Suppressor macrophage treated with lipopolysaccharide for 4 hours (primary cell): ENCODE measurements at regions not wholly inside any gene's neighbourhood (a gene's known extent, or its start where the extent isn't known, plus 50 kb on each side); places are given as distances from the start of the nearest gene placed in this dataset.

Source experiments
- DNase-seq: peaks from one replicate; pipeline ENCODE4 v3.0.0-alpha.2; 2020

- DNase-seq, result no peak
Observed at GRCh38 chr12:94777936-94778335, 127.6 kb upstream of the TMCC3 start.

- DNase-seq, result no peak
Observed at GRCh38 chr12:94775710-94776109, 125.4 kb upstream of the TMCC3 start.

GRCh38 chr12:94771741-94772140, 121.4 kb upstream of the TMCC3 start:
- no peak for DNase-seq

GRCh38 chr12:94771199-94771598, 120.8 kb upstream of the TMCC3 start:
- no peak for DNase-seq

DNA sequence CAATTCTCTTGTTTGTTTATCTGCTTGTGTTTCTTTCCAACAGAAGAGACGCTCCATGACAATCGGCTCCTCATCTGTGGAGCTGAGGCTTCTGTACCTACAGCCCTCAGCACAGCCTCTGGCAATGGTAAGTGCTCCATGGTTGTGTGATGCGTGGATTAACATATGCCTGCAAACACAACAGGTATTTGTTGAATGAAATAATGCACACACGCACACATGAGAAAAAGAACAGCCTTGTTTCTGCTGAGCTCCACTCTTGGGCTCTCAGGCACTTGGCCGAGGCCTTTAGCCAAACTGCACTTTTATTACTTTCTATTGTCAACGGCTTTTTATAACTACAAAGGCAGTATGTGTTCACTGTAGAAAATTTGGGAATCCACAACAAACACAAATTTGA, 120.4 kb upstream of the TMCC3 start:
- DNase-seq, result no peak

- no peak for DNase-seq
Observed at GRCh38 chr12:94769776-94770759, 119.7 kb upstream of the TMCC3 start.

- no peak for DNase-seq
Observed at GRCh38 chr12:94769047-94769420, 118.7 kb upstream of the TMCC3 start.

DNA sequence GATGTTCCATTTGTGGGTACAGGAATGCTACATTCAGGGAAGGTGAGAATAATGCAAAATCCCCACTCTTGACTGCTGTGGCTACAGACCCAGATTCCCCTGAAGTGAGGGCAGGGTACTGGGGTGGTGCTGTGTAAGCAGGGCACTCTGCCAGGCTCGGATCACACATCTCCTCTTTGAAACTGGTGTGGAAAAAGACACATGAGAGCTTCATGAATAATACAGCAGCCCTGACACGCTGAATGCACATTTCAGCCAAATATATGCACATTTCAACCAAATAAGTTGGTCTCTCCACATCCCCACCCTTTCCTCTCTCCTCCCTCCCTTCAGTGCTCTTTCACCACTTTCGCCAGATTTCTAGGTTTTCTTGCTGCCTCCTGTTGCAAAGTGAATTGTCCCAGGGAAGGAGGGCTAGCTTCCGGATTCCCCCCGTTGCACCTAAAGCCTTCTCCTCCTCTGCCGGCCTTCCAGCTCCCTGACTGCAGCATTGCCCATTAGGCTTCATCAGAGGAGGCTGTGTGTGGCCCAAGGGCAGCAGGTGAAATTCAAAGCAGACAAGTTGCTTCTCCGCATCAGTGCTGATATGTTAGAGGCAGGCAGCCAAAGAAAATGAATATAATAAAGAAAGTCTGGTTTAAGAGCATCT, 118.2 kb upstream of the TMCC3 start:
- no peak for DNase-seq

- no peak for DNase-seq
Observed at GRCh38 chr12:94767956-94768355, 117.6 kb upstream of the TMCC3 start.

GRCh38 chr12:94766397-94766796, 116.0 kb upstream of the TMCC3 start:
- DNase-seq, result no peak

GRCh38 chr12:94763462-94763861, 113.1 kb upstream of the TMCC3 start:
- DNase-seq, result no peak

GRCh38 chr12:94762943-94763342, 112.6 kb upstream of the TMCC3 start:
- DNase-seq, result no peak

DNA sequence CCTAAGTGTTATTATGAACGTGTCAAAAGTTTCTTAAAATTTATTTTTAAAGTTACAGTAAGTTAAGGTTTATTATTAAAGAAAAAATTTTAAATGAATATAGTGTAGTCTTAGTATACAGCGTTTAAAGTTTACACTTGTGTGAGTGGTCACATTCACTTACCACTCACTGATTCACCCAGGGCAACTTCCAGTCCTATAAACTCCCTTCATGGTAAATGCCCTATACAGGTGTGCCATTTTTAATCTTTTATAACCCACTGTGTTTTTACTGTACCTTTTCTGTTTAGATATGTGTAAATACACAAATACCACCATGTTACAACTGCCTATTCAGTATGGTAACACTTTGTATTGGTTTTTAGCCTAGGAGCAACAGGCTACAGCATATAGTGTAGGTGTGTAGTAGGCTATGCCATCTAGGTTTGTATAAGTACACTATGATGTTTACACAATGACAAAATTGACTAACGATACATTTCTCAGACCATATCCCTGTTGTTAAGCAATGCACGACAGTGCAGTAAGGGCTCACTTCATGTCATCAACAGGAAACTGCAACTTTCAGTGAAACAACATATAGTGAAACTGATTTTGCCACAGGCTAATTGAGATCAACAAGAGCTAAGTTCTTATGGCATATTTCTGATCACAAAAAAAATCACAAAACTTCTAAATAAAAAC, 112.0 kb upstream of the TMCC3 start:
- DNase-seq, result peak; percentile 84

- DNase-seq, result peak; percentile 73
Observed at GRCh38 chr12:94761559-94761958, 111.2 kb upstream of the TMCC3 start.

DNA sequence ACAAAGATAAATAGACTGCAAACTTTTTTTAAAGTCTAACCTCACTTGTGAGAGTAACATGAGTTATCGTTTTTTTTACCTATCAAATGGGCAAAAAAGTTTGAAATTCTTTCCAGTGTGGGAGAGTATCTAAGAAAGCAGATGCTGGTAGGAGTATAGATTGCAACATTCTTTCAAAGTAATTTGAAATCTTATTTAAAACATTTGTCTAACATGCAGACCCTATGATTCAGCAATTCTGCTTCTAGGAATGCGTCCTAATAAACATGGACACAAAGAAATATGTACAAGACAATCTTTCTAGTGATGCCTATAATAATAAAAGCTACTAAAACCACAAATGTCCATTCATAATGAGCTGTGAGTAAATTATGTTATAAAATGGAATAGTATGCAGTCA, 110.4 kb upstream of the TMCC3 start:
- DNase-seq, result no peak

- no peak for DNase-seq
Observed at GRCh38 chr12:94756789-94757188, 106.4 kb upstream of the TMCC3 start.

DNA sequence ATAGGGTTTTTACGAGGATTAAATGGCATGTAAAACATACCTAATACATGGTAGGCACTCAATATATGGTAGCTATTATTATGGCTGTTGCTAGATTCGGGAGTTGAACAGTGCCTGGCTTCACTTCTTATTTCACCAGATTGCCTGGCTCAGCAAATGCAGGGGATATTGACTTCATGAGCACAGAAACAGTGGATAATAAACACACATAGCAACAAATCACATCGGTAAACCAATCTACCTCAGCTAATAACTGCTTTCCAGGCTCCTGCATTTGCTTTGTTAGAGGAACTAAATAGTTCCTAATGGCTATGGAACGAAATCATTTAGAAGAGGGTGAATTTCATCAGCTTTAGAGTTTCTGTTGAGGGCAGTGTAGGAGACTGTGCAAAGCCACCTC, 105.2 kb upstream of the TMCC3 start:
- no peak for DNase-seq

GRCh38 chr12:94754653-94755052, 104.3 kb upstream of the TMCC3 start:
- no peak for DNase-seq

DNA sequence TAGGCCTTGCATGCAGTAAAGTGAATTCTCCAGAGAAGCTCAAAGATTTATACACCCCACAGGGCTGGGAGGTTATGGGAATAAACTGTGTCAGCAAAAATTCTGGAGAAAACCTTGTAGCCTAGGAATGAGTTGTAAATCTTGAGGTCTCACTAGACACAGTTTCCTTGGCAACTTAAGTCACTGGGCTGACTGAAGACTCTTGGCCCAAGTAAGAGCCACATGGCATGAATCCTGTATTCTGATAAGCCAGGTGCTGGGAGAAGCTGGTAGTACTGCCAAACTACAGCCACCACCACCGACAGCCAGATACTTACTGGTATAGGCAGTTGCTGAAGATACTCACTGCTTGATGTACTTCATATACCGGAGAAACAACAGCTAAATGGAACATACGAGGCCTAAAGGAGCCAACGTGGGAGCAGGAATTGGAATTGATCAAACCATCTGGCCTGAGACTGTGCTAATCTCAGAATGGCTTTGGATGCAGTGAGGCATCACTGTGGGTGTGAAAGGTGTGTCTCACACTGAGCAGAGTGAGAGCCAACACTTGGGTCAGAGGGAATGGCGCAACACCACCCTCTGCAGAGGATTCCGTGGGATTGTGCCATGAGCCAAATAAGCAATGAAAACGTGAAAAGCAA, 102.8 kb upstream of the TMCC3 start:
- DNase-seq, result no peak

DNA sequence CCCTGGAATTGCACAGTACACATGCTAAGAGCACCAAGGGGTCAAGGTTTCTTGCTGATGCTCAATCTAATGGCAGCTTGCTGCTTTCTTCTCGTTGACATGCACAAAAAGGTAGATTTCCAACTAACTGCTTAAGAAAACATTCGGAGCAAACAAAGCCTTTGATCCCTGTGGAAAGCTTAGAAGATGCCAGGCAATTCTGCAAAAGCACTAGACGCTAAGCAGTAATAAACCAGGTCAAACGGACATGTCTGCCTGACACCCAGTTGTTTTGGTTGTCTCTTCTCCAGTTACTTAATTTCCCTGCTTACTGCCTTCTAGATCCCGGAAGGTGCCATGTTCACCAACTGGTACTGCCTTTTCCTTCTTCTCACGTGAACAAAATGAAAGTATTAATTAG, 100.5 kb upstream of the TMCC3 start:
- DNase-seq, result no peak

- no peak for DNase-seq
Observed at GRCh38 chr12:94749890-94750289, 99.5 kb upstream of the TMCC3 start.

DNA sequence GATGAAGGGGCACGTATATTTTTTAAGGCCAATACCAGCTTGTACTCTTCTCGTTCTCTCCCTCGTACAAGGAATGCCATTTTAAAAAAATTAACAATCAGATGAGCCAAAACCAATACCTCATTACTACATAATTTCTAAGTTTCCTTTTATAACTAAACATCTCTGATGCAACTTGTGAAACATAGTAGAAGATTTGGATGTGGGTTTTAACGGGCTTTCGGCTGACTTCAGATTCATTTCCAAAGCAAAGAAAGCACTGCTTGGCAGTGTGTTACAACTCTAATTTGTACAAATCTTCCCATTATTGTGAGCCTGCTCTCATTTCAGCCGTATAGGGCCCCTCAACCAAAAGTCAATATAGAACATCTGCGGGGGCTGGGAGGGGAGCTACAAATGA, 99.1 kb upstream of the TMCC3 start:
- no peak for DNase-seq

GRCh38 chr12:94748726-94749421, 98.5 kb upstream of the TMCC3 start:
- no peak for DNase-seq
